ENCODE measurements at regions not wholly inside any gene's neighbourhood (a gene's known extent, or its start where the extent isn't known, plus 50 kb on each side); places are given as distances from the start of the nearest gene placed in this dataset.

DNA sequence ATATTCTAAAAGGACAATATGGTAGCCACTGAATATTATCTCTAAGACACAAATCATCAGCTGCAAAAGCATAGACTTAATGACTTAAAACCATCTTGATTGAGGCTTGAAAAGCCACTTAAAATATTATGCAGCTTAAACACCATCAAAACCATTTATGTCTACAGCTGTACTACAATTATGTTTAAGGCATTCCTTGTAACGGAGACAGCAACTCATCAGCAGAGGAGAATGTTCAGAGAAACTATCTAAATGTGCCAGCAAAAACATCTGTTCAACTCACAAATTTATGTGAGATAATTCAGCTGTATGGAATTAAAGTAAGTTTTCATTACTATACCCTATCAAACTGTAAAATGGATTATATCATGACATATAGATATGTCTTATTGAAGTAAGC is 147.9 kb upstream of the CTSO start:
- TF ChIP-seq POLR2A (IDR thresholded peaks at IDR 0.05) (no peak), POLR2AphosphoS5 (IDR thresholded peaks at IDR 0.05) (no peak)
- TF ChIP-seq, protein P1, sequence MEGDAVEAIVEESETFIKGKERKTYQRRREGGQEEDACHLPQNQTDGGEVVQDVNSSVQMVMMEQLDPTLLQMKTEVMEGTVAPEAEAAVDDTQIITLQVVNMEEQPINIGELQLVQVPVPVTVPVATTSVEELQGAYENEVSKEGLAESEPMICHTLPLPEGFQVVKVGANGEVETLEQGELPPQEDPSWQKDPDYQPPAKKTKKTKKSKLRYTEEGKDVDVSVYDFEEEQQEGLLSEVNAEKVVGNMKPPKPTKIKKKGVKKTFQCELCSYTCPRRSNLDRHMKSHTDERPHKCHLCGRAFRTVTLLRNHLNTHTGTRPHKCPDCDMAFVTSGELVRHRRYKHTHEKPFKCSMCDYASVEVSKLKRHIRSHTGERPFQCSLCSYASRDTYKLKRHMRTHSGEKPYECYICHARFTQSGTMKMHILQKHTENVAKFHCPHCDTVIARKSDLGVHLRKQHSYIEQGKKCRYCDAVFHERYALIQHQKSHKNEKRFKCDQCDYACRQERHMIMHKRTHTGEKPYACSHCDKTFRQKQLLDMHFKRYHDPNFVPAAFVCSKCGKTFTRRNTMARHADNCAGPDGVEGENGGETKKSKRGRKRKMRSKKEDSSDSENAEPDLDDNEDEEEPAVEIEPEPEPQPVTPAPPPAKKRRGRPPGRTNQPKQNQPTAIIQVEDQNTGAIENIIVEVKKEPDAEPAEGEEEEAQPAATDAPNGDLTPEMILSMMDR (IDR thresholded peaks at IDR 0.05), result no peak

Measured in sigmoid colon (tissue), 4 donors.